ENCODE measurements at regions not wholly inside any gene's neighbourhood (a gene's known extent, or its start where the extent isn't known, plus 50 kb on each side); places are given as distances from the start of the nearest gene placed in this dataset.

DNA sequence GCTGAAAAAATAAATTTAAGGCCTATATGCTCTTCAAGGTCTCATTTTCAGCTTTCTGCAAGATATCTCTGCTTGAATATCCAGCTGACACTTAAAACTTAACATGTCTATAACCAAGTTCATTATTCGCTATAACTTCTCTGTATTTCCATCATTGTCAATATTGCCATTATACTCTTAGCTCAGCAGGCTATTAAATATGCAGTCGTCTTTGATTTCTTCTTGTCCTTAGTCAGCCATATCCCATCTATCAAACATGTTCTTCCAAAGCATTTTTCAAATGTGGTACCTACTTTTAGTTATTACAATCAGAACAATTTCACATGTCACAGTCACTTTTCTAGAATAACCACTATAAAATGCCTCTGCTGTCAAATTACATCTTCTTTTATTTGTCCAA lies 1364.1 kb downstream of the ARAP2 start:
- no peak overlapping the region for H3K4me3 ChIP-seq (ENCODE audit: low read length)
- no peak for DNase-seq (ENCODE audit: low read depth)
- TF ChIP-seq, protein P1, sequence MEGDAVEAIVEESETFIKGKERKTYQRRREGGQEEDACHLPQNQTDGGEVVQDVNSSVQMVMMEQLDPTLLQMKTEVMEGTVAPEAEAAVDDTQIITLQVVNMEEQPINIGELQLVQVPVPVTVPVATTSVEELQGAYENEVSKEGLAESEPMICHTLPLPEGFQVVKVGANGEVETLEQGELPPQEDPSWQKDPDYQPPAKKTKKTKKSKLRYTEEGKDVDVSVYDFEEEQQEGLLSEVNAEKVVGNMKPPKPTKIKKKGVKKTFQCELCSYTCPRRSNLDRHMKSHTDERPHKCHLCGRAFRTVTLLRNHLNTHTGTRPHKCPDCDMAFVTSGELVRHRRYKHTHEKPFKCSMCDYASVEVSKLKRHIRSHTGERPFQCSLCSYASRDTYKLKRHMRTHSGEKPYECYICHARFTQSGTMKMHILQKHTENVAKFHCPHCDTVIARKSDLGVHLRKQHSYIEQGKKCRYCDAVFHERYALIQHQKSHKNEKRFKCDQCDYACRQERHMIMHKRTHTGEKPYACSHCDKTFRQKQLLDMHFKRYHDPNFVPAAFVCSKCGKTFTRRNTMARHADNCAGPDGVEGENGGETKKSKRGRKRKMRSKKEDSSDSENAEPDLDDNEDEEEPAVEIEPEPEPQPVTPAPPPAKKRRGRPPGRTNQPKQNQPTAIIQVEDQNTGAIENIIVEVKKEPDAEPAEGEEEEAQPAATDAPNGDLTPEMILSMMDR (conservative IDR thresholded peaks at IDR 0.05; ENCODE audit: low read depth, low read length): no peak

DNA sequence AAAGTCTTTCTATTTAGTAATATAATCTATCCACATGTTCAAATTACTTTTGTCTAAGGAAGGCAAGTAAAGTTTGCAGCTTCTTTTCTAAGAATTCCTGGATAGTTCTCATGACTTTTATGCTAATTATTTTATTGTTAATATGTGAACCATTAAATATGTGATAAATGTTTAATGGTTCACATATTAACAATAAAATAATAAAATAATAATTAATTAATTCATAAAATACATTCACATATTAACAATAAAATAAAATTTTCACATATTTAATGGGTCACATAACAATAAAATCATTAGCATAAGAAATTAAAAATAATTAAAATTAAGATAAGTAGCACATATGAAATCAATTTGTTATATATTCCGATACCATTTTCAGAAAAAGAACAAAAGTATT lies 1352.4 kb downstream of the ARAP2 start:
- TF ChIP-seq, protein P1 (conservative IDR thresholded peaks at IDR 0.05; ENCODE audit: low read depth, low read length): no peak
- no peak overlapping the region for H3K4me3 ChIP-seq (ENCODE audit: low read length)
- no peak for DNase-seq (ENCODE audit: low read depth)

DNA sequence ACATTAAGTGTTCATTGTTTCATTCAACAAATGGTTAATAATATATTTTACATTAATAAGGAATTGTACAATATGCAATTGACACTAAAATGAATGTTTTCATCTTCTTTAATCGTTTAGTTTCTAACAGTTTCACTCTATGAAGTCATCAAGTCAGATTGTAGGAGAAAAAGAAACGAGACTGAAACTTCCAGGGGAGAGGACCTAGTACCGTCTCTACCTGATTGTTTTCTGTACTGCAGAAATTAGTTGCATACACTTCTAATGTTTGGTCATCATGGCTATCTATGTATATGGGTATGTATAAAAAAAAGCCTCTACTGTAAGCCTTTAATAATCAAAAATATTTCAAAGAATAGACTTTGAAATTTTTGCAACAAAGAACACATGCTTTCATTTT lies 1350.9 kb downstream of the ARAP2 start:
- no peak for DNase-seq (ENCODE audit: low read depth)
- TF ChIP-seq, protein P1 (conservative IDR thresholded peaks at IDR 0.05; ENCODE audit: low read depth, low read length): no peak
- no peak overlapping the region for H3K4me3 ChIP-seq (ENCODE audit: low read length)

DNA sequence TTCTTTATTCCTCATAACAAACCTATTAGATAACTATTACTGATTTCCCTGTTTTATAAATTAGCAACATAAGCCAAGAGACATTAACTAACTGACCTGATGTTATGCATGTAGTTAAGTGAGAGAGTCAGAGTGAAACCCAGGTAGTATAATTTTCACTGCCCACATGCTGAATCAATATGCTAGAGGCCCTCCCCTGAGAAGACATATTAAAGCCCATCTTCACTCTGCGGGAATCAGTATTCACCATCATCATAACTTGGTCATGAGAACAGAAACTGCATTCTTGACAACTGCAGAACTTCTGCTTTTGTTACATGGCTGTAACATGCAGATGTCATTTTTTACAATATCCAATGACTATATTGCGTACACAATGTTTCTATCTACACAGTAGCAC lies 1324.3 kb downstream of the ARAP2 start:
- TF ChIP-seq, protein P1 (conservative IDR thresholded peaks at IDR 0.05; ENCODE audit: low read depth, low read length): no peak
- H3K4me3 ChIP-seq (ENCODE audit: low read length): no peak overlapping the region
- no peak for DNase-seq (ENCODE audit: low read depth)

DNA sequence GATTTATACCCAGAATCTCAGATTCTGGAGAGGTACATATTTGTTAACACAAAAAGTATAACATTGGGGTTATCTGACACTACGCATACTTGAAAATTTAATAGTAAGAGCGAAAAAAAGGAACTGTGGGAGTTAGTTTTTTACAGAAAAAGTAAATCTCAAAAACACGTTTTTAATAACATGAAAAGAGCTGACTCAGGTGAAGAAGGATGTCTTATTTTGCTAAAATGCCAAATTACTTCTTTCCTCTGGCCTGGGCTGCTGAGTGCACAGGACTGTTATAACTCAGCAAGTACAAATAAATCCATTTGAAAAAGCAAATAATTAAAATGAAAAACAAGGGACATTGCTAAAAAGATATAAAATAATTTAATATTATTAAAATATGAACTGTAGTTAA lies 1322.9 kb downstream of the ARAP2 start:
- TF ChIP-seq, protein P1 (conservative IDR thresholded peaks at IDR 0.05; ENCODE audit: low read depth, low read length): no peak
- no peak for DNase-seq (ENCODE audit: low read depth)

DNA sequence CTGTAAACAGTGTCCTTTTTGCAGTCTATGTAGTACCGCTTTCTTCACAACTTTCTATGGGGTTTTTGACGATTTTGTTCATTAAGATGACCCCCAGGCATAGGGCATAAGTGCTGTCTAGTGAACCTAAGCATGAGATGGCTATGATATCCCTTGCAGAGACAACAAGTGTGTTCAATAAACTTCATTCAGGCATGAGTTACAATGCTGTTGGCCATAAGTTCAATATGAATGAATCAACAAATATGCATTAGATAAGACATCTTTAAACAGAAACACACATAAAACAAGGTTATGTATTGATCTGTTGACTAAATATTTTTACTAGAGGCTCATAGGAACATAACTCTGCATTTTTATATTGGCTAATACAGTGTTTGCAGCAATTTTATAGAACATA lies 1322.0 kb downstream of the ARAP2 start:
- DNase-seq (ENCODE audit: low read depth): no peak
- no peak overlapping the region for H3K4me3 ChIP-seq (ENCODE audit: low read length)
- TF ChIP-seq, protein P1 (conservative IDR thresholded peaks at IDR 0.05; ENCODE audit: low read depth, low read length): no peak

More for the DNA sequence above, 1322.9 kb downstream of the ARAP2 start:
- H3K4me3 ChIP-seq (ENCODE audit: low read length): no peak overlapping the region

DNA sequence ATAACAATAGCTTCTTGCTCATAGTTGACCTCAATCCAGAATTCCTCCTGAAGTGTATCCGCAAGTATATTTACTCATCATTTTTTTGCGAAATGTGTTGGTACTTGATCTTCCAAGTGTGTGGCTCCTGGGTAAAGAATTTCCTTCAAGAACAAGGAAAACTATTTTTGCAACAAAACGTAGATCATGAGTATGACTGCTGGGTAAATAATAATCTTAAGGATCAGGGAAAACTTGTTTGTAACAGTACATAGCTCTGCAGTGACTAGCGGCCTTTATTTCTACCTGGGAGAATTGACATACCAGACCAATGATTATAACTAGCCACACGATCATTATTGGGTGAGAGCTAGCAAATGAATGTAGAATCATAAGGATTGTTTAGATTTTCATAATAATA lies 1311.7 kb downstream of the ARAP2 start:
- TF ChIP-seq, protein P1 (conservative IDR thresholded peaks at IDR 0.05; ENCODE audit: low read depth, low read length): no peak
- DNase-seq (ENCODE audit: low read depth): no peak
- no peak overlapping the region for H3K4me3 ChIP-seq (ENCODE audit: low read length)

Measured in retinal pigment epithelial cell (primary cell).